B cell (primary cell): ENCODE measurements at regions not wholly inside any gene's neighbourhood (a gene's known extent, or its start where the extent isn't known, plus 50 kb on each side); places are given as distances from the start of the nearest gene placed in this dataset.

Experiments
- ATAC-seq: fragments of 200-7000 bp; cut with Tn5 transposase; one replicate; pipeline ENCODE4 v1.10.0; 2021; ENCODE audit warnings: low read depth, mild to moderate bottlenecking, moderate number of reproducible peaks, moderate library complexity
- CTCF ChIA-PET: fragments of 350-600 bp; sonication (Branson Sonifier 250); formaldehyde crosslinking; loops from one replicate; lab custom pipeline; 2021; ENCODE audit warnings: antibody characterized with exemption, inconsistent platforms; lab: Charles Lee
- POLR2A ChIA-PET: fragments of 350-600 bp; sonication (Branson Sonifier 250); formaldehyde crosslinking; loops from one replicate; lab custom pipeline; 2021; ENCODE audit warnings: antibody characterized with exemption; lab: Charles Lee
- DNase-seq: peaks from one replicate; pipeline ENCODE4 v3.0.0; 2013
- H2AFZ ChIP-seq: 2 replicates; pipeline ENCODE4 v1.6.1; 2012; ENCODE audit warnings: mild to moderate bottlenecking, low read depth, low read length; ENCODE audit not compliant: insufficient read depth, poor library complexity, severe bottlenecking
- H3K27ac ChIP-seq, 2 donors: 1 replicate in 1 of 2; 2 replicates in 1 of 2; pipeline ENCODE4 v1.5.1; 2012 to 2013; ENCODE audit warnings: low read length in 2 of 2, mild to moderate bottlenecking in 2 of 2, moderate library complexity in 1 of 2
- H3K27me3 ChIP-seq, 4 experiments: fragments of 200-600 bp in 1 of 4; sonication (generic) in 1 of 4; replicated peaks in 1 of 4; 1 replicate in 2 of 4; 2 replicates in 2 of 4; pipeline versions ENCODE4 v1.6.1 to v1.7.0; 2013 to 2016; ENCODE audit warnings: low read length in 3 of 4, mild to moderate bottlenecking in 2 of 4, mixed read lengths in 1 of 4, moderate library complexity in 1 of 4; ENCODE audit not compliant: insufficient read depth in 4 of 4, control insufficient read depth in 3 of 4; ENCODE audit errors: control extremely low read depth in 1 of 4
- H3K36me3 ChIP-seq, 2 experiments: replicated peaks in 1 of 2; 1 replicate in 1 of 2; 2 replicates in 1 of 2; pipeline versions ENCODE4 v1.6.1 to v1.7.1; 2013; ENCODE audit warnings: low read length in 1 of 2; ENCODE audit not compliant: insufficient read depth in 2 of 2, control insufficient read depth in 1 of 2; ENCODE audit errors: control extremely low read depth in 1 of 2, extremely low read depth in 1 of 2
- H3K4me1 ChIP-seq, 2 donors: fragments of 200-600 bp in 1 of 2; sonication (generic) in 1 of 2; 1 replicate in 1 of 2; 2 replicates in 1 of 2; pipeline versions ENCODE4 v1.5.1 to v1.6.1; 2013 to 2017; ENCODE audit warnings: low read length in 2 of 2; ENCODE audit not compliant: control insufficient read depth in 2 of 2, insufficient read depth in 2 of 2
- H3K4me2 ChIP-seq: replicated peaks from 2 replicates; pipeline ENCODE3; 2012; ENCODE audit warnings: mild to moderate bottlenecking, low read depth, low read length; ENCODE audit not compliant: poor library complexity, severe bottlenecking
- H3K4me3 ChIP-seq, 5 experiments: fragments of 200-600 bp in 1 of 5; sonication (generic) in 1 of 5; 1 replicate in 3 of 5; 2 replicates in 2 of 5; pipeline versions ENCODE4 v1.5.1 to v1.7.0; 2011 to 2016; ENCODE audit warnings: low read length in 4 of 5, mild to moderate bottlenecking in 4 of 5, low read depth in 2 of 5, control low read depth in 1 of 5, moderate library complexity in 1 of 5; ENCODE audit not compliant: insufficient read depth in 1 of 5; ENCODE audit errors: control extremely low read depth in 1 of 5, extremely low read depth in 1 of 5
- H3K79me2 ChIP-seq: fragments of 200-600 bp; sonication (generic); one replicate; pipeline ENCODE4 v1.6.0; 2016; ENCODE audit warnings: low read length; ENCODE audit not compliant: control insufficient read depth, insufficient read depth
- H3K9ac ChIP-seq: fragments of 200-600 bp; sonication (generic); 2 replicates; pipeline ENCODE4 v1.6.1; 2017; ENCODE audit warnings: mild to moderate bottlenecking, low read length, moderate library complexity
- H3K9me3 ChIP-seq, 3 donors: one replicate each; pipeline versions ENCODE4 v1.6.1 to v1.7.1; 2013; ENCODE audit warnings: low read length in 2 of 3; ENCODE audit not compliant: control insufficient read depth in 2 of 3, insufficient read depth in 1 of 3; ENCODE audit errors: control extremely low read depth in 1 of 3
- H4K20me1 ChIP-seq: 2 replicates; pipeline ENCODE4 v1.6.0; 2012; ENCODE audit warnings: mild to moderate bottlenecking, low read length; ENCODE audit not compliant: insufficient read depth, control insufficient read depth, poor library complexity, severe bottlenecking
- H3K27ac Mint-ChIP-seq: one replicate; pipeline ENCODE4 v1.8.0; 2021; ENCODE audit warnings: mixed read lengths
- H3K27me3 Mint-ChIP-seq: one replicate; pipeline ENCODE4 v1.8.0; 2021; ENCODE audit warnings: mixed read lengths
- H3K4me1 Mint-ChIP-seq: one replicate; pipeline ENCODE4 v1.8.0; 2021; ENCODE audit warnings: mixed read lengths
- H3K4me3 Mint-ChIP-seq: one replicate; pipeline ENCODE4 v1.8.0; 2021; ENCODE audit warnings: mixed read lengths
- H3K9me3 Mint-ChIP-seq: one replicate; pipeline ENCODE4 v1.8.0; 2022; ENCODE audit warnings: mixed read lengths; ENCODE audit not compliant: insufficient read depth
- EZH2 ChIP-seq: IDR thresholded peaks from 2 replicates; pipeline ENCODE4 v1.6.1; 2012; ENCODE audit warnings: borderline replicate concordance, low read depth, mild to moderate bottlenecking, moderate library complexity, low read length; ENCODE audit not compliant: insufficient read depth, poor library complexity, severe bottlenecking
- WGBS: methylation state at CpG from one replicate; pipeline ENCODE4 v1.1.5; 2013; ENCODE audit warnings: missing lambda C conversion rate; ENCODE audit not compliant: insufficient coverage; 5-methylcytosine and 5-hydroxymethylcytosine counted together
- intact Hi-C: fragments of 100-400 bp; cut with micrococcal nuclease; formaldehyde crosslinking; loops from one replicate; pipeline ENCODE4 v1.10.0; 2022
- TF ChIP-seq, protein P1 (sequence below): fragments of 200-600 bp; IDR thresholded peaks from one replicate; pipeline ENCODE4 v1.8.0; 2022; ENCODE audit warnings: antibody characterized with exemption, mild to moderate bottlenecking

DNA sequence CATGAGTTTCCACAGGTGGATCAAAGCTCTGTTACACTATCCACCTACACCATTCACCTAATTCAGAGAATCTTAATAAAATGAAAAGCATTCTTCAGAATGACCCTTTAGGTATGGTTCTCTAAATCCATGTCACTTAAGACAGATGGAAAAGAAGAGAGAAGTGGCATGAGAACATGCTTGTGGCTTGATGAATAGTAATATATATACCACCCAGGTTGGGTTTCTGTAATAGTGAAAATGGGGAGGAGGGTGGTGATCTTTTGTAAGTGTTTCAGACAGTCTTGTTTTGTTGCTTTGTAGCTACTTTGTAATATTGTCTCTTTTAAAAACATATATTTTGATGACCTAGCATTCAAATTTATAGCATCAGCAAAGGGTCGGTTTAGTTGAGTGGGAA is 469.8 kb downstream of the USP25 start:
- peaks cover 9% of the 10 kb centered on the region for H3K4me1 Mint-ChIP-seq
- no peak for DNase-seq
- H3K9me3 Mint-ChIP-seq, result peaks cover 2% of the 10 kb centered on the region
- Histone ChIP-seq H3K4me1 (no peaks in the 10 kb centered on the region), H2AFZ (no peak overlapping the region), H3K4me2 (no peak overlapping the region), H3K27me3 (no peaks in the 10 kb centered on the region), H3K36me3 (no peaks in the 10 kb centered on the region), H3K27ac (no peak overlapping the region), H3K9me3 (no peaks in the 10 kb centered on the region), H4K20me1 (no peaks in the 10 kb centered on the region), H3K9ac (no peak overlapping the region), H3K79me2 (no peaks in the 10 kb centered on the region), H3K4me3 (no peak overlapping the region)
- no peak for TF ChIP-seq EZH2
- TF ChIP-seq, protein P1, sequence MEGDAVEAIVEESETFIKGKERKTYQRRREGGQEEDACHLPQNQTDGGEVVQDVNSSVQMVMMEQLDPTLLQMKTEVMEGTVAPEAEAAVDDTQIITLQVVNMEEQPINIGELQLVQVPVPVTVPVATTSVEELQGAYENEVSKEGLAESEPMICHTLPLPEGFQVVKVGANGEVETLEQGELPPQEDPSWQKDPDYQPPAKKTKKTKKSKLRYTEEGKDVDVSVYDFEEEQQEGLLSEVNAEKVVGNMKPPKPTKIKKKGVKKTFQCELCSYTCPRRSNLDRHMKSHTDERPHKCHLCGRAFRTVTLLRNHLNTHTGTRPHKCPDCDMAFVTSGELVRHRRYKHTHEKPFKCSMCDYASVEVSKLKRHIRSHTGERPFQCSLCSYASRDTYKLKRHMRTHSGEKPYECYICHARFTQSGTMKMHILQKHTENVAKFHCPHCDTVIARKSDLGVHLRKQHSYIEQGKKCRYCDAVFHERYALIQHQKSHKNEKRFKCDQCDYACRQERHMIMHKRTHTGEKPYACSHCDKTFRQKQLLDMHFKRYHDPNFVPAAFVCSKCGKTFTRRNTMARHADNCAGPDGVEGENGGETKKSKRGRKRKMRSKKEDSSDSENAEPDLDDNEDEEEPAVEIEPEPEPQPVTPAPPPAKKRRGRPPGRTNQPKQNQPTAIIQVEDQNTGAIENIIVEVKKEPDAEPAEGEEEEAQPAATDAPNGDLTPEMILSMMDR, result no peak
- intact Hi-C loops, result no loop called here
- H3K27ac Mint-ChIP-seq, result no peak overlapping the region
- no peak overlapping the region for H3K4me3 Mint-ChIP-seq
- ChIA-PET POLR2A (no interaction called here), CTCF (no interaction called here)
- no CpG with 5 or more reads among the region's 1 CpG for WGBS
- H3K27me3 Mint-ChIP-seq, result no peaks in the 10 kb centered on the region
- no peak for ATAC-seq

GRCh38 chr21:16201718-16202117 is 471.9 kb downstream of the USP25 start:
- H3K9me3 ChIP-seq, result no peaks in the 10 kb centered on the region
- Mint-ChIP-seq H3K9me3 (peaks cover 2% of the 10 kb centered on the region), H3K27ac (no peak overlapping the region), H3K4me3 (no peak overlapping the region), H3K27me3 (no peaks in the 10 kb centered on the region), H3K4me1 (peaks cover 1% of the 10 kb centered on the region)
- no CpG with 5 or more reads among the region's 1 CpG for WGBS
- intact Hi-C loops, result no loop called here
- no peak overlapping the region for H2AFZ ChIP-seq
- no peaks in the 10 kb centered on the region for H4K20me1 ChIP-seq
- POLR2A ChIA-PET, result no interaction called here
- no peak overlapping the region for H3K27ac ChIP-seq
- DNase-seq, result no peak
- no peaks in the 10 kb centered on the region for H3K36me3 ChIP-seq
- CTCF ChIA-PET, result no interaction called here
- no peaks in the 10 kb centered on the region for H3K27me3 ChIP-seq
- no peak for ATAC-seq
- no peaks in the 10 kb centered on the region for H3K79me2 ChIP-seq
- H3K4me2 ChIP-seq, result no peak overlapping the region
- no peak overlapping the region for H3K4me3 ChIP-seq
- H3K4me1 ChIP-seq, result no peaks in the 10 kb centered on the region
- TF ChIP-seq, protein P1, result no peak
- no peak for TF ChIP-seq EZH2
- no peak overlapping the region for H3K9ac ChIP-seq
